Natural killer cell (primary cell): ENCODE measurements at regions not wholly inside any gene's neighbourhood (a gene's known extent, or its start where the extent isn't known, plus 50 kb on each side); places are given as distances from the start of the nearest gene placed in this dataset.

Experiments used
- ATAC-seq, 3 donors: fragments of 150-1000 bp in 2 of 3; fragments of 200-7000 bp in 1 of 3; cut with Tn5 transposase; 1 replicate in 1 of 3; 2 replicates in 2 of 3; pipeline ENCODE4 v1.10.0; 2021; ENCODE audit warnings: mild to moderate bottlenecking in 2 of 3, moderate library complexity in 2 of 3
- DNase-seq, 2 donors: peaks; one replicate each; pipeline versions ENCODE4 v3.0.0 to v3.0.0-alpha.2; 2013 to 2021; ENCODE audit warnings: mixed read lengths in 1 of 2
- H3K27ac ChIP-seq: one replicate; pipeline ENCODE4 v1.5.1; 2013; ENCODE audit warnings: mild to moderate bottlenecking, low read length
- H3K27me3 ChIP-seq: one replicate; pipeline ENCODE4 v1.6.1; 2013; ENCODE audit warnings: low read length; ENCODE audit not compliant: control insufficient read depth, insufficient read depth
- H3K36me3 ChIP-seq: one replicate; pipeline ENCODE4 v1.6.1; 2013; ENCODE audit warnings: low read length; ENCODE audit not compliant: control insufficient read depth, insufficient read depth
- H3K4me1 ChIP-seq: one replicate; pipeline ENCODE4 v1.6.1; 2013; ENCODE audit warnings: low read length; ENCODE audit not compliant: control insufficient read depth, insufficient read depth
- H3K4me3 ChIP-seq: one replicate; pipeline ENCODE4 v1.5.1; 2013; ENCODE audit warnings: low read length
- H3K9me3 ChIP-seq: one replicate; pipeline ENCODE4 v1.6.1; 2013; ENCODE audit warnings: low read length; ENCODE audit not compliant: control insufficient read depth, insufficient read depth
- H3K27ac Mint-ChIP-seq, 2 donors: one replicate each; pipeline ENCODE4 v1.8.0; 2022; ENCODE audit warnings: mild to moderate bottlenecking in 2 of 2, mixed read lengths in 2 of 2, moderate library complexity in 1 of 2
- H3K27me3 Mint-ChIP-seq, 2 donors: one replicate each; pipeline ENCODE4 v1.8.0; 2022; ENCODE audit warnings: low read depth in 2 of 2, mixed read lengths in 2 of 2
- H3K36me3 Mint-ChIP-seq: one replicate; pipeline ENCODE4 v1.8.0; 2022; ENCODE audit warnings: mixed read lengths
- H3K4me1 Mint-ChIP-seq, 2 donors: one replicate each; pipeline ENCODE4 v1.8.0; 2022; ENCODE audit warnings: mixed read lengths in 2 of 2
- H3K4me3 Mint-ChIP-seq: one replicate; pipeline ENCODE4 v1.8.0; 2022; ENCODE audit warnings: mild to moderate bottlenecking, moderate library complexity, mixed read lengths
- H3K9me3 Mint-ChIP-seq, 2 donors: one replicate each; pipeline ENCODE4 v1.8.0; 2022; ENCODE audit warnings: mixed read lengths in 2 of 2
- CTCF ChIP-seq: fragments of 200-600 bp; IDR thresholded peaks from one replicate; pipeline ENCODE4 v1.8.0; 2022; ENCODE audit warnings: antibody characterized with exemption
- WGBS: methylation state at CpG from one replicate; pipeline ENCODE4 v1.1.7; 2013; ENCODE audit warnings: missing lambda C conversion rate; ENCODE audit not compliant: insufficient coverage; 5-methylcytosine and 5-hydroxymethylcytosine counted together
- intact Hi-C: fragments of 100-400 bp; cut with micrococcal nuclease; formaldehyde crosslinking; loops from one replicate; pipeline ENCODE4 v1.14.2; 2022

GRCh38 chr1:101451888-101452287 is 215.1 kb downstream of the S1PR1 start:
- WGBS: 63% methylated on average over 3 of the region's 6 CpGs
- H3K27ac ChIP-seq: no peak overlapping the region
- no peak for ATAC-seq
- no peak overlapping the region for H3K4me3 ChIP-seq
- TF ChIP-seq CTCF: no peak
- no peaks in the 10 kb centered on the region for H3K9me3 ChIP-seq
- peaks cover 8 to 13% of the 10 kb centered on the region in 2 donors for H3K27me3 Mint-ChIP-seq
- H3K4me1 ChIP-seq: peaks cover 6% of the 10 kb centered on the region
- H3K27ac Mint-ChIP-seq: no peak overlapping the region
- no peaks in the 10 kb centered on the region for H3K27me3 ChIP-seq
- H3K9me3 Mint-ChIP-seq: no peaks in the 10 kb centered on the region
- intact Hi-C loops: no loop called here
- H3K36me3 ChIP-seq: no peaks in the 10 kb centered on the region
- H3K4me3 Mint-ChIP-seq: no peak overlapping the region
- H3K4me1 Mint-ChIP-seq: peaks cover 14 to 16% of the 10 kb centered on the region in 2 donors
- DNase-seq: peak in 1 of 2 donors; percentile 15
- H3K36me3 Mint-ChIP-seq: no peaks in the 10 kb centered on the region

GRCh38 chr1:101452825-101453224 is 216.0 kb downstream of the S1PR1 start:
- intact Hi-C loops: no loop called here
- WGBS: 89% methylated on average over 12 of the region's 12 CpGs
- peaks cover 4 to 6% of the 10 kb centered on the region in 2 donors for H3K27me3 Mint-ChIP-seq
- H3K4me1 Mint-ChIP-seq: peaks cover 14 to 16% of the 10 kb centered on the region in 2 donors
- no peak overlapping the region for H3K4me3 Mint-ChIP-seq
- no peak for DNase-seq
- Histone ChIP-seq H3K27me3 (no peaks in the 10 kb centered on the region), H3K36me3 (no peaks in the 10 kb centered on the region), H3K4me1 (peaks cover 6% of the 10 kb centered on the region), H3K9me3 (no peaks in the 10 kb centered on the region), H3K4me3 (no peak overlapping the region), H3K27ac (no peak overlapping the region)
- no peak overlapping the region for H3K27ac Mint-ChIP-seq
- no peaks in the 10 kb centered on the region for H3K9me3 Mint-ChIP-seq
- ATAC-seq: no peak
- H3K36me3 Mint-ChIP-seq: no peaks in the 10 kb centered on the region
- TF ChIP-seq CTCF: no peak

- Mint-ChIP-seq H3K27me3 (no peaks in the 10 kb centered on the region), H3K4me1 (peaks cover 14 to 16% of the 10 kb centered on the region in 2 donors), H3K4me3 (no peak overlapping the region), H3K36me3 (no peaks in the 10 kb centered on the region), H3K27ac (peak overlapping the region in 1 of 2 donors; percentile 29), H3K9me3 (no peaks in the 10 kb centered on the region)
- no peak overlapping the region for H3K4me3 ChIP-seq
- no peaks in the 10 kb centered on the region for H3K36me3 ChIP-seq
- no peaks in the 10 kb centered on the region for H3K27me3 ChIP-seq
- no peak overlapping the region for H3K27ac ChIP-seq
- peak in 1 of 2 donors; percentile 14 for DNase-seq
- H3K9me3 ChIP-seq: no peaks in the 10 kb centered on the region
- peak in 1 of 3 donors; percentile 46 for ATAC-seq
- TF ChIP-seq CTCF: no peak
- H3K4me1 ChIP-seq: peaks cover 6% of the 10 kb centered on the region
- WGBS: no CpG with 5 or more reads among the region's 1 CpG
- intact Hi-C loops: no loop called here
These were observed 217.0 kb downstream of the S1PR1 start for GRCh38 chr1:101453844-101454243.

GRCh38 chr1:101455166-101455565 is 218.3 kb downstream of the S1PR1 start:
- H3K27me3 Mint-ChIP-seq: no peaks in the 10 kb centered on the region

More at GRCh38 chr1:101455166-101455565, 218.3 kb downstream of the S1PR1 start:
- Histone ChIP-seq H3K4me3 (no peak overlapping the region), H3K27me3 (no peaks in the 10 kb centered on the region), H3K4me1 (peaks cover 6% of the 10 kb centered on the region), H3K27ac (no peak overlapping the region), H3K36me3 (no peaks in the 10 kb centered on the region), H3K9me3 (no peaks in the 10 kb centered on the region)
- WGBS: 86% methylated on average over 4 of the region's 4 CpGs
- no peaks in the 10 kb centered on the region for H3K9me3 Mint-ChIP-seq
- intact Hi-C loops: no loop called here
- ATAC-seq: no peak
- no peak overlapping the region for H3K4me3 Mint-ChIP-seq
- no peak overlapping the region for H3K27ac Mint-ChIP-seq
- H3K4me1 Mint-ChIP-seq: peaks cover 14 to 16% of the 10 kb centered on the region in 2 donors
- H3K36me3 Mint-ChIP-seq: no peaks in the 10 kb centered on the region
- DNase-seq: no peak
- no peak for TF ChIP-seq CTCF
